ENCODE measurements at regions not wholly inside any gene's neighbourhood (a gene's known extent, or its start where the extent isn't known, plus 50 kb on each side); places are given as distances from the start of the nearest gene placed in this dataset.
"Not testable (repeated sequence)": the region's sequence is repeated elsewhere in the genome, so short reads cannot be mapped to it uniquely, and the experiment has no call there.

DNA sequence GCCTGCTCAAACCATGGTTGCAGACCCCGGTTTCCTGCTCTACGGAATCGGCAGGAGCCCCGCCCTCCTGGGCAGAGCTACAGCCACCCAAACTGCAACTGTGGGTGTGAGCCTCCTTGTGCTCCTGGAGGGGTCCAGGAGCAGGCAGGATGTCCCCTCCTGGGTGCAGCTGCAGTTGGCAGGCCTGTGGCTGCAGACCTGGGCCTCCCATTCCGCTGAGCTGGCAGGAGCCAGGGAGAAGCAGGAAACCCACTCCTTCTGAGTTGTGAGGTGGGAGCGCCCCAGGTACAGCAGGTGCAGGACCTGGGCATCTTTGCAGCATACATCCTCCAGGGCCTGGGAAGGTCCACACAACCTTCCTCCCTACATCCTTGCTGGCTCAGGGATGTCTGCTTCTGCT lies 578.7 kb upstream of the USP24 start:
- no peak for DNase-seq
- Histone ChIP-seq H3K4me3 (ENCODE audit: low read depth, low read length) (no peak overlapping the region), H3K4me1 (no peaks in the 10 kb centered on the region), H3K36me3 (no peaks in the 10 kb centered on the region), H3K9me3 (no peaks in the 10 kb centered on the region), H3K27me3 (no peaks in the 10 kb centered on the region)
- TF ChIP-seq, protein P1, sequence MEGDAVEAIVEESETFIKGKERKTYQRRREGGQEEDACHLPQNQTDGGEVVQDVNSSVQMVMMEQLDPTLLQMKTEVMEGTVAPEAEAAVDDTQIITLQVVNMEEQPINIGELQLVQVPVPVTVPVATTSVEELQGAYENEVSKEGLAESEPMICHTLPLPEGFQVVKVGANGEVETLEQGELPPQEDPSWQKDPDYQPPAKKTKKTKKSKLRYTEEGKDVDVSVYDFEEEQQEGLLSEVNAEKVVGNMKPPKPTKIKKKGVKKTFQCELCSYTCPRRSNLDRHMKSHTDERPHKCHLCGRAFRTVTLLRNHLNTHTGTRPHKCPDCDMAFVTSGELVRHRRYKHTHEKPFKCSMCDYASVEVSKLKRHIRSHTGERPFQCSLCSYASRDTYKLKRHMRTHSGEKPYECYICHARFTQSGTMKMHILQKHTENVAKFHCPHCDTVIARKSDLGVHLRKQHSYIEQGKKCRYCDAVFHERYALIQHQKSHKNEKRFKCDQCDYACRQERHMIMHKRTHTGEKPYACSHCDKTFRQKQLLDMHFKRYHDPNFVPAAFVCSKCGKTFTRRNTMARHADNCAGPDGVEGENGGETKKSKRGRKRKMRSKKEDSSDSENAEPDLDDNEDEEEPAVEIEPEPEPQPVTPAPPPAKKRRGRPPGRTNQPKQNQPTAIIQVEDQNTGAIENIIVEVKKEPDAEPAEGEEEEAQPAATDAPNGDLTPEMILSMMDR (IDR thresholded peaks at IDR 0.05; ENCODE audit: low read depth, low read length): no peak

DNA sequence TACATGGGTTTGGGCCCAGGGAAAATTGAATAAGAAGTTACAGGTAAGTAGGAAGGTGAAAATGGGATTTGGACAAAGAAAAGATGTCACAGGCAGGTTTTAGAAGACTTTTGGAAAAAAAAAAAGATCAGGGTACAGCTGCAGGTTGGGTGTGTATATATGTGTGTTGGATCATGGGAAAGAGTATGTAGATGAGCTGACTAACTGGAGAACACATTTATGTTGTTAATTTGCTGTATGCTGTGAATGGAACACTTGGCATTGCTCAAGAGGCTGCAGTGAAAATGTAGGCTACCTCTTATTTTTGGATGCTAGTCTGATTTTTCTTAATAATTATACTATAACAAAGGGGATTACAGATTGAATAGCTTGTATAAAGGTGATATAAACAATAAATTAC lies 577.7 kb upstream of the USP24 start:
- Histone ChIP-seq H3K9me3 (no peaks in the 10 kb centered on the region), H3K27me3 (no peaks in the 10 kb centered on the region), H3K36me3 (no peaks in the 10 kb centered on the region), H3K4me3 (ENCODE audit: low read depth, low read length) (no peak overlapping the region), H3K4me1 (no peaks in the 10 kb centered on the region)
- DNase-seq: no peak
- TF ChIP-seq, protein P1 (IDR thresholded peaks at IDR 0.05; ENCODE audit: low read depth, low read length): no peak

DNA sequence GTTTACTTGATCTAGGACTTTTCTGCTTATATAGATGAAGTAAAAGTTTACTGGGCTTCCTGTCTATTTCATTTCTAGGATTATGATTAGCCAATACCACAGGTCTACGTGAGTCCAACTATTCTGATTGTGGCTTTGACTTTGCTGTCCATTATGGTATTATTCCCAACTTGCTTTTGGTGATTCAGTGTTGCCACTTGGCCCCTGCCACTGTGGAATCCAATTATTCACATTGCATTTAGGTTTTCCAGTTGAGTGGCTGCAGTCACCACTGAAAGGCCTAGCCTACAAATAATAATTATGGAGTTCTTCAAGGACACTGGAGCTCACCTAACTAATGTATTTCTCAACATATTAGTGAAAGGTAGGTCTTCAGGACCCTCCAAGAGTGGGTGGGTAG lies 574.3 kb upstream of the USP24 start:
- Histone ChIP-seq H3K9me3 (no peaks in the 10 kb centered on the region), H3K36me3 (no peaks in the 10 kb centered on the region), H3K27me3 (no peaks in the 10 kb centered on the region), H3K4me3 (ENCODE audit: low read depth, low read length) (no peak overlapping the region), H3K4me1 (no peaks in the 10 kb centered on the region)
- DNase-seq: no peak
- TF ChIP-seq, protein P1 (IDR thresholded peaks at IDR 0.05; ENCODE audit: low read depth, low read length): no peak

DNA sequence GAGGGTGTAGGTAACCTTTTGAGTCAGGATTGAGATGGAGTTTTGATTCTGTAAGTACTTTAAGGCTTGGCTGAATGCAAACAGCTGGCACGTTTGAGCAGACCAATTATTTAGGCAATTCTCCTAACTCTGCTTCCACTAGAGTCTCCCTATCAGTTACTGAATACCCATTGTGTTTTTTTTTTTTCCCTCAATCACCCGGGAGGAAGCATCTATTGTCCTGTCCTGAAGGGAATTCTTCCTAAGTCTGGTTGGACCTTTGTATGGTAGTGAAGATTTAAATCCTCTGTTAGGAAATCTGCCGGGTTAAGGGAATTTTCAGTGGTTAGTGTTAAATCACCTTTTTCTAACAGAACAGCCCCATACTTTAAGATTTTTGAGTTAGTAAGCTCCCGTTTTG lies 571.2 kb upstream of the USP24 start:
- no peak for DNase-seq
- TF ChIP-seq, protein P1 (IDR thresholded peaks at IDR 0.05; ENCODE audit: low read depth, low read length): no peak

DNA sequence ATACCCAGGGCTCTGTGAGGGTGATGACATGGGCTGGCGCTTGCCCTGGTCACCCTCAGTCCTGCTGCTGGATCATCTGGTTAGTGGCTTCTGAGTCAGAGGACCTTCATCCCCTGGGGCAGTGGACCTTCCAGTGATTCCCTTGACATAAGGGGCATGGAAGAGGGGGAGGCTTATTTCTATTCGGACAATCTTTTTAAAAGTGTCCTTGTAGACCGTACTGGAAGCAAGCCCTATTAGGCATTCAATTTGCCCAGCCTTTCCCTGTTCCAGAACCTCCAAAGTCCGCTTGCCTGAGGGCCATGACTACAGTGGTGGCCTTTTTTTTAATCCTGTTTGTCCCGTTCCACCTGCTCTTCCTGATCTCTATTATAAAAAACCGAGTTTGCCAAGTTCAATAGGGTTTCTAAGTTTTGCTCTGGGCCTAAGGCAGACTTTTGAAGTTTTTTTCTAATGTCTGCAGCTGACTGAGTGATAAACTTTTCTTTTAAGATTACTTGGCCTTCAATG lies 569.8 kb upstream of the USP24 start:
- not testable (repeated sequence) for H3K4me3 ChIP-seq (ENCODE audit: low read depth, low read length); H3K36me3 ChIP-seq; H3K27me3 ChIP-seq; H3K4me1 ChIP-seq; H3K9me3 ChIP-seq; DNase-seq

More for the DNA sequence above, 571.2 kb upstream of the USP24 start:
- no peaks in the 10 kb centered on the region for H3K9me3 ChIP-seq
- H3K36me3 ChIP-seq: no peaks in the 10 kb centered on the region
- H3K4me3 ChIP-seq (ENCODE audit: low read depth, low read length): no peak overlapping the region
- H3K27me3 ChIP-seq: no peaks in the 10 kb centered on the region
- H3K4me1 ChIP-seq: no peaks in the 10 kb centered on the region

DNA sequence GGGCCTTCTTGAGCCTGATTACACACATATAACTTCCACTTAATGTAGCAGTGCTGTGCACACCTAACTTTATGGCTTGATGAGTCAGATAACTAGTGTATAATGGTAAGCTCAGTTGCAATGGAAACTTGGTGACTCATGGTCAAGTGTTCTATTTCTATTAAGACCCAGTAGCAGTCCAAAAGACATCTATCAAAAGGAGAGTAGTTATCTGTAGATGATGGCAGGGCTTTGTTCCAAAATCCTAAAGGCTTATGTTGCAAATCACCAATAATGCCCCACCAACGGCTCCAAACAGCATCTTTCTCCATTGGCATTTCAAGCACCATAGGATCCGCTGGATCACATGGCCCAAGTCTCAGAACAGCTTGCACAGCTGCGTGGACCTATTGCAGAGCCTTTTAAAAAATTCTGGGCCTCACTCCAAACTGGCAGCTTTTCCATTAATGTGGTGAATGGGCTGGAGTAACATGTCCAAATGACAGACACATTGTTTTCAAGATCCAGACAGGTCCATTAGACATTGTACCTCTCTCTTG lies 566.8 kb upstream of the USP24 start:
- H3K4me1 ChIP-seq: no peaks in the 10 kb centered on the region
- no peaks in the 10 kb centered on the region for H3K9me3 ChIP-seq
- no peak for DNase-seq
- H3K36me3 ChIP-seq: no peaks in the 10 kb centered on the region
- no peak overlapping the region for H3K4me3 ChIP-seq (ENCODE audit: low read depth, low read length)
- TF ChIP-seq, protein P1 (IDR thresholded peaks at IDR 0.05; ENCODE audit: low read depth, low read length): no peak
- no peaks in the 10 kb centered on the region for H3K27me3 ChIP-seq

DNA sequence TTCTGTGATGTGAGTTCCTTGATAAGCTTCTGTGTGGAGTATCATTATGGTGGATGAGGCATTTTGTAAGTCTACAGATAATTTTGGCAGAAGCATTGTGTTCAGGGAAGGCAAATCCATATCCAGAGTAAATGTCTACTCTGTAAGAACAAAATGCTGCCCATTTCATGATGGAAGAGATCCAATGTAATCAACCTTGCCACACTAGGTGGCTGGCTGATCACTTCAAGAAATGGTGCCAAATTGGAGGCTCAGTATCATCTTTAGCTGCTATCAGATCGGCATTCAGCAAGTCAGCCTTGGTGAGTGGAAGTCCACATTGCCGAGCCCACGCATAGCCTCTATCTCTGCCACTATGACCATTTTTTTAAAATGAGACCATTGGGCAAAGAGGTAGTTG lies 565.8 kb upstream of the USP24 start:
- H3K9me3 ChIP-seq: no peaks in the 10 kb centered on the region
- H3K4me3 ChIP-seq (ENCODE audit: low read depth, low read length): no peak overlapping the region
- H3K4me1 ChIP-seq: no peaks in the 10 kb centered on the region
- no peaks in the 10 kb centered on the region for H3K27me3 ChIP-seq
- no peak for DNase-seq
- TF ChIP-seq, protein P1 (IDR thresholded peaks at IDR 0.05; ENCODE audit: low read depth, low read length): no peak
- no peaks in the 10 kb centered on the region for H3K36me3 ChIP-seq
